WERI-Rb-1 (cell line): ENCODE measurements at regions not wholly inside any gene's neighbourhood (a gene's known extent, or its start where the extent isn't known, plus 50 kb on each side); places are given as distances from the start of the nearest gene placed in this dataset.

Experiments
- DNase-seq: peaks from one replicate; pipeline ENCODE4 v3.0.0-alpha.2; 2020
- H3K27ac ChIP-seq: fragments of 250-450 bp; sonication (Bioruptor Pico); 2 replicates; pipeline ENCODE4 v1.5.1; 2020; ENCODE audit warnings: mild to moderate bottlenecking, moderate library complexity
- H3K27me3 ChIP-seq: fragments of 250-450 bp; sonication (Bioruptor Pico); 2 replicates; pipeline ENCODE4 v1.5.1; 2021; ENCODE audit warnings: mild to moderate bottlenecking, low read depth, moderate library complexity; ENCODE audit not compliant: insufficient read depth, severe bottlenecking
- H3K36me3 ChIP-seq: fragments of 250-450 bp; sonication (Bioruptor Pico); 2 replicates; pipeline ENCODE4 v1.5.1; 2020; ENCODE audit warnings: mild to moderate bottlenecking, moderate library complexity
- H3K4me3 ChIP-seq: 2 replicates; pipeline ENCODE4 v1.5.1; 2011; ENCODE audit warnings: low read depth, mild to moderate bottlenecking, control low read depth, low read length
- H3K9me3 ChIP-seq: fragments of 250-450 bp; sonication (Bioruptor Pico); 2 replicates; pipeline ENCODE4 v1.5.1; 2021; ENCODE audit warnings: mild to moderate bottlenecking, moderate library complexity; ENCODE audit not compliant: severe bottlenecking
- TF ChIP-seq, protein P1 (sequence below): IDR thresholded peaks from 2 replicates; pipeline ENCODE4 v1.5.1; 2011; ENCODE audit warnings: low read depth, mild to moderate bottlenecking, control low read depth, inconsistent platforms, low read length

DNA sequence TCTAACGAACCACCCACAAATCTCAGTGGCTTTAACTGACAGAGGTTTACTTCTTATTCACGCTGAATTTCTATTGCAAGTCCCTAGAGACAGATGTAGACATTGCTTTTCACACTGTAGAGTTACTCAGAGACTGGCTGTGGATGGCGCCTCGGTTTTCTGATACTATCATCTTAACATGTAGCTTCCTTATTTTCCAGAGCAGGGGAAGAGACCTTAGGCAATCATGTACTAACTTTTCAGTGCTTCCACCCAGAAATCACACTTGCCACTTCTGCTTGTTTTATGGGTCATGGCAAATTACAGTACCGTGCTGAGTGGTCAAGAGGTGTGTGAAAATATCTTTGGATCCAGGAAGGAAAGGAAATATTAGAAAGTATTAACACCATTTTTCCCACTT, 65.4 kb downstream of the MAF start:
- Histone ChIP-seq H3K4me3 (no peak overlapping the region), H3K9me3 (peaks cover 2% of the 10 kb centered on the region), H3K27me3 (peaks cover 71% of the 10 kb centered on the region), H3K27ac (no peak overlapping the region), H3K36me3 (no peaks in the 10 kb centered on the region)
- DNase-seq = no peak
- TF ChIP-seq, protein P1, sequence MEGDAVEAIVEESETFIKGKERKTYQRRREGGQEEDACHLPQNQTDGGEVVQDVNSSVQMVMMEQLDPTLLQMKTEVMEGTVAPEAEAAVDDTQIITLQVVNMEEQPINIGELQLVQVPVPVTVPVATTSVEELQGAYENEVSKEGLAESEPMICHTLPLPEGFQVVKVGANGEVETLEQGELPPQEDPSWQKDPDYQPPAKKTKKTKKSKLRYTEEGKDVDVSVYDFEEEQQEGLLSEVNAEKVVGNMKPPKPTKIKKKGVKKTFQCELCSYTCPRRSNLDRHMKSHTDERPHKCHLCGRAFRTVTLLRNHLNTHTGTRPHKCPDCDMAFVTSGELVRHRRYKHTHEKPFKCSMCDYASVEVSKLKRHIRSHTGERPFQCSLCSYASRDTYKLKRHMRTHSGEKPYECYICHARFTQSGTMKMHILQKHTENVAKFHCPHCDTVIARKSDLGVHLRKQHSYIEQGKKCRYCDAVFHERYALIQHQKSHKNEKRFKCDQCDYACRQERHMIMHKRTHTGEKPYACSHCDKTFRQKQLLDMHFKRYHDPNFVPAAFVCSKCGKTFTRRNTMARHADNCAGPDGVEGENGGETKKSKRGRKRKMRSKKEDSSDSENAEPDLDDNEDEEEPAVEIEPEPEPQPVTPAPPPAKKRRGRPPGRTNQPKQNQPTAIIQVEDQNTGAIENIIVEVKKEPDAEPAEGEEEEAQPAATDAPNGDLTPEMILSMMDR = no peak

DNA sequence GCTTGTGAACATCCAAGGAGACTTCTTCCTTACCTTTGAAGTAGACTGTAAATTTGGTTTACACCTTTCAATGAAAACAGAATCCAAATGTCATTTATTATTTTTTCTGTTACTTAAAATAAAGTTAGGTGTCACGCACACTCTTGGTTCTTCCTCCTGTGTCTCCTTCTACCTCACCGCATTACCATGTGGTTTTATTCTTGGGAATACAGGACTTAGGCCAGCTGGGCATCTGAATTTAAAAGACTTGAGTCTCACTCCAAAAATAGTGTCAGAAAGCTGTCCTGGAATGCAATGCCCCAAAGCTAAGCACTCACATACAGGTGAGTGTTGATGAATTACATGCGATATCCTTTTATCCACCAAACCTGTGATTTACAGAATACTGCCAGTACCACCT, 66.4 kb downstream of the MAF start:
- peaks cover 67% of the 10 kb centered on the region for H3K27me3 ChIP-seq
- H3K4me3 ChIP-seq = no peak overlapping the region
- H3K36me3 ChIP-seq = no peaks in the 10 kb centered on the region
- H3K27ac ChIP-seq = no peak overlapping the region
- H3K9me3 ChIP-seq = peaks cover 2% of the 10 kb centered on the region
- TF ChIP-seq, protein P1 = no peak
- DNase-seq = no peak

- Histone ChIP-seq H3K36me3 (no peaks in the 10 kb centered on the region), H3K27ac (no peak overlapping the region), H3K4me3 (no peak overlapping the region), H3K27me3 (peaks cover 69% of the 10 kb centered on the region), H3K9me3 (peaks cover 2% of the 10 kb centered on the region)
- no peak for DNase-seq
- TF ChIP-seq, protein P1 = no peak
Observed at GRCh38 chr16:79533292-79533691, 67.2 kb downstream of the MAF start.

GRCh38 chr16:79532785-79533184, 67.8 kb downstream of the MAF start:
- TF ChIP-seq, protein P1 = no peak
- Histone ChIP-seq H3K27me3 (peaks cover 71% of the 10 kb centered on the region), H3K4me3 (no peak overlapping the region), H3K27ac (no peak overlapping the region), H3K36me3 (no peaks in the 10 kb centered on the region), H3K9me3 (peaks cover 2% of the 10 kb centered on the region)
- no peak for DNase-seq

DNA sequence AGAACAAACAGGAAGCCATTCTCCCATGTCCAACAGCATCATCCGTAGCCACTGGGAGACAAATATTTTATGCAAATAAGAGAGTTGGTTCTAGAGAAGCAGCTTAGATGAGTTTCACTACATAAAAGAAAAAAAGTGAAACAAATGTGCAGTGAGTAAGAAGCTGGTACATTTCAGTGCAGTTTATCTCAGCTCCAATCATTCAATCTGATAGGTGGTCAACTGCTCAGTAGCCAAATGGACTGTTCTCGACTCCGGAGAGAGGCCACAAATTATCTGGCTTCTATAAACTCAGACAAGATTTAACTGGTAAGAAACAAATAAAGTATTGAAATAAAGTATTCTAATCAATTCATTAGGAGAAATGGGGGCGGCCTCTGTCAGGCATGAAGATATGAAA, 68.3 kb downstream of the MAF start:
- Histone ChIP-seq H3K36me3 (no peaks in the 10 kb centered on the region), H3K27ac (no peak overlapping the region), H3K4me3 (no peak overlapping the region), H3K9me3 (peaks cover 2% of the 10 kb centered on the region), H3K27me3 (peaks cover 71% of the 10 kb centered on the region)
- TF ChIP-seq, protein P1 = no peak
- no peak for DNase-seq

DNA sequence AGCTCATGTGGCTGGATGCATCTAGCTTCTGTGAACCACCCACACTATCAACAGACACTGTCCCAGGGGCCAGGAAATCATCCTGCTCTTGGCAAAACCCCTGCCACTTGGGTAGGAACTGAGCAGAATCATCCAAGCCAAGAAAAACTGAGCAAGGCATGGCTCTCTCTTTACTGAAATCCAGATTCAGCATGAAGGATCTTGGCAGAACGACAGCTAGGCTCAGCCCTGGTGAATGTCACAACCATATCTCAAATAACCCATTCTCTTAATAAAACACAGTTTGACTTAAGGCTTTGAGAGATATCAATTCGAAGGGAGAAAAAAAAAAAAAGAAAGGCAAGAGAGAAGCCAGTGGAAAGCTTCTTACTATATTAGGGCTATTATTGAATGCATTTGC, 72.2 kb downstream of the MAF start:
- peaks cover 2% of the 10 kb centered on the region for H3K9me3 ChIP-seq
- no peak for DNase-seq
- no peaks in the 10 kb centered on the region for H3K36me3 ChIP-seq
- TF ChIP-seq, protein P1 = no peak
- peaks cover 73% of the 10 kb centered on the region for H3K27me3 ChIP-seq
- H3K4me3 ChIP-seq = no peak overlapping the region
- H3K27ac ChIP-seq = no peak overlapping the region
